ENCODE measurements at regions not wholly inside any gene's neighbourhood (a gene's known extent, or its start where the extent isn't known, plus 50 kb on each side); places are given as distances from the start of the nearest gene placed in this dataset.

DNA sequence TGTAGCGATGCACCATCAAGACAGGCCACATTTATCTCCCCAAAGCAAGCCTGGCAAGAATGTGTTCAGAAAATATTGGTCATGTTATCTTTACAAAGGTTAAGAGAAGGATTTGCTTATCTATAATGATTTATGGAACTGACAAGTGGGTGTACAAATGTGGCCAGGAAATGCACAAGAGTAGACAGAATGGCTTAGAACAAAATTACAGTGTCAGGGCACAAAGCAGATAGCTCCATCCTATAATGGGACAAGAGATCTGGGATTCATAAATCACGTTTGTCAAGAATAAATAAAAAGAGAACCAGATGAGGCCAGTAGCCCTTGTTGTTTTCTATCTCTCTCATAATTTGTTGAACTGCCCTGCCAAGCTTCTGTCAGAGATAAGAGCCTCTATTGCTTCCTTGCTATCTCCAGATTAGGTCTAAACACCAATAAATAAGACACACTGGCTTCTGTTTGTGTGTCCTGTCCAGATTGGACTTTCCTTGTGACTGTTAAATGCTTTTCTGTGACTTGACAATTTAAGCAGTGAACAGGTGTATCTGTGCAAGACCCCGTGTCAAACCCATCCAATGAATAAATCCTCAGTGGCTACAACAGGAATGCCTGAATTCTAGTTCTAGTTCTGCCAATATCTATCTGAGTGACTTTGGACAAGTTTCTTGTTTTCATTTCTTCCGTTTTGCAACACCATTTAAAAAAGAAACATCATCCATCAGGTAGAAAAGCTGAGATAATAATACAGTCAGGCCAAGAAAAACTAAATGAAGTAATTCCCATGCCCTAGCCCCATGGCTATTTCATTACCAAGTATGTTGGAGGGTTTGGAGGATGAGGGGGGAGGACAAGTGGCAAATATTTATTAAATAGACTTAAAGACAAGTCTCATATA, 157.2 kb downstream of the DCLK3 start:
- H3F3A ChIP-seq (ENCODE audit: low read depth) = no peaks in the 10 kb centered on the region
- no peak overlapping the region for H3K4me2 ChIP-seq (ENCODE audit: low read depth, low read length, poor library complexity, severe bottlenecking)
- no peaks in the 10 kb centered on the region for H3K4me1 ChIP-seq (ENCODE audit: insufficient read depth, low read length, poor library complexity, severe bottlenecking)
- TF ChIP-seq, protein P1, sequence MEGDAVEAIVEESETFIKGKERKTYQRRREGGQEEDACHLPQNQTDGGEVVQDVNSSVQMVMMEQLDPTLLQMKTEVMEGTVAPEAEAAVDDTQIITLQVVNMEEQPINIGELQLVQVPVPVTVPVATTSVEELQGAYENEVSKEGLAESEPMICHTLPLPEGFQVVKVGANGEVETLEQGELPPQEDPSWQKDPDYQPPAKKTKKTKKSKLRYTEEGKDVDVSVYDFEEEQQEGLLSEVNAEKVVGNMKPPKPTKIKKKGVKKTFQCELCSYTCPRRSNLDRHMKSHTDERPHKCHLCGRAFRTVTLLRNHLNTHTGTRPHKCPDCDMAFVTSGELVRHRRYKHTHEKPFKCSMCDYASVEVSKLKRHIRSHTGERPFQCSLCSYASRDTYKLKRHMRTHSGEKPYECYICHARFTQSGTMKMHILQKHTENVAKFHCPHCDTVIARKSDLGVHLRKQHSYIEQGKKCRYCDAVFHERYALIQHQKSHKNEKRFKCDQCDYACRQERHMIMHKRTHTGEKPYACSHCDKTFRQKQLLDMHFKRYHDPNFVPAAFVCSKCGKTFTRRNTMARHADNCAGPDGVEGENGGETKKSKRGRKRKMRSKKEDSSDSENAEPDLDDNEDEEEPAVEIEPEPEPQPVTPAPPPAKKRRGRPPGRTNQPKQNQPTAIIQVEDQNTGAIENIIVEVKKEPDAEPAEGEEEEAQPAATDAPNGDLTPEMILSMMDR (conservative IDR thresholded peaks at IDR 0.05; ENCODE audit: low read length) = no peak
- TF ChIP-seq EZH2phosphoT487 (IDR thresholded peaks at IDR 0.05; ENCODE audit: borderline replicate concordance) = no peak
- no peaks in the 10 kb centered on the region for H4K20me1 ChIP-seq (ENCODE audit: insufficient read depth, low read length, poor library complexity, severe bottlenecking)
- H3K9me3 ChIP-seq (ENCODE audit: insufficient read depth, low read depth, low read length) = no peaks in the 10 kb centered on the region
- no peak overlapping the region for H3K9ac ChIP-seq (ENCODE audit: low read depth, low read length, poor library complexity, severe bottlenecking)
- no peak overlapping the region for H3K4me3 ChIP-seq (ENCODE audit: low read length, poor library complexity, severe bottlenecking)
- H2AFZ ChIP-seq (ENCODE audit: low read length) = no peak overlapping the region
- H3K27me3 ChIP-seq (ENCODE audit: insufficient read depth, low read length, poor library complexity, severe bottlenecking) = no peaks in the 10 kb centered on the region
- H3K79me2 ChIP-seq (ENCODE audit: insufficient read depth, low read length) = no peaks in the 10 kb centered on the region
- H3K36me3 ChIP-seq (ENCODE audit: insufficient read depth, low read length) = no peaks in the 10 kb centered on the region
- no peaks in the 10 kb centered on the region for H3K9me2 ChIP-seq (replicated peaks; ENCODE audit: low read depth, low read length)

DNA sequence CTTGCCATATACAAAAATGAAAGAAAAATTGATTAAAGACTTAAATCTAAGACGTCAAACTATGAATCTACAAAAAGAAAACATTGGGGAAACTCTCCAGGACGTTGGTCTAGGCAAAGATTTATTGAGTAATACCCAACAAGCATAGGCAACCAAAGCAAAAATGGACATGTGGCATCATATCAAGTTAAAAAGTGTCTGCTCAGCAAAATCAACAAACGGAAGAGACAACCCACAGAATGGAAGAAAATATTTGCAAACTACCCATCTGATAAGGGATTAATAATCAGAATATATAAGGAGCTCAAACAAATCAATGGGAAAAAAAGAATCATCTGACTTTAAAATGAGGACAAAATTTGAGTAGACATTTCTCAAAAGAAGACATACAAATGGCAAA, 160.9 kb downstream of the DCLK3 start:
- TF ChIP-seq, protein P1 (conservative IDR thresholded peaks at IDR 0.05; ENCODE audit: low read length) = no peak
- TF ChIP-seq EZH2phosphoT487 (IDR thresholded peaks at IDR 0.05; ENCODE audit: borderline replicate concordance) = no peak

DNA sequence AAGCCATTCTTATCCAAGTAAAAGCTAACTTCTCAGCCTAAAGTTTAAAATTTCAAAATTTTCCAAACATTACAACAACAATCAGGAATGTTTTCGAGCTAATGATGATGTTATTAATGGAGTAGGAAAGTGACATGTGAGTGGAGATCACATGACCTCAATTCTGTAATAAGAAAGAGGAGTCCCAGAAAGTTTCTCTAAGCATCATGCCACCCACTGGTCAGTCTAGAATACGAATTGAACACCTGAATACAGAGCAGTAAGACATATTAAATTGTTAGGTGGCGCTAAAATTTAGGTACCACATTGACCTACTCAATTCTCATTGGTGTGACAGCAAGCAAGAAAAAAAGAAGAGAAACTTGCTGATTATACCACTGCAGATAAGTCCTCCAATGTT, 163.9 kb downstream of the DCLK3 start:
- Histone ChIP-seq H3K9ac (ENCODE audit: low read depth, low read length, poor library complexity, severe bottlenecking) (no peak overlapping the region), H3K9me3 (ENCODE audit: insufficient read depth, low read depth, low read length) (no peaks in the 10 kb centered on the region), H4K20me1 (ENCODE audit: insufficient read depth, low read length, poor library complexity, severe bottlenecking) (no peaks in the 10 kb centered on the region), H3K36me3 (ENCODE audit: insufficient read depth, low read length) (no peaks in the 10 kb centered on the region), H3K4me2 (ENCODE audit: low read depth, low read length, poor library complexity, severe bottlenecking) (no peak overlapping the region), H3K4me3 (ENCODE audit: low read length, poor library complexity, severe bottlenecking) (no peak overlapping the region), H3K79me2 (ENCODE audit: insufficient read depth, low read length) (no peaks in the 10 kb centered on the region), H3F3A (ENCODE audit: low read depth) (no peaks in the 10 kb centered on the region), H2AFZ (ENCODE audit: low read length) (no peak overlapping the region), H3K27me3 (ENCODE audit: insufficient read depth, low read length, poor library complexity, severe bottlenecking) (no peaks in the 10 kb centered on the region), H3K9me2 (replicated peaks; ENCODE audit: low read depth, low read length) (no peaks in the 10 kb centered on the region), H3K4me1 (ENCODE audit: insufficient read depth, low read length, poor library complexity, severe bottlenecking) (no peaks in the 10 kb centered on the region)
- no peak for TF ChIP-seq EZH2phosphoT487 (IDR thresholded peaks at IDR 0.05; ENCODE audit: borderline replicate concordance)
- TF ChIP-seq, protein P1 (conservative IDR thresholded peaks at IDR 0.05; ENCODE audit: low read length) = peak; percentile 31; the same call in 1 of the 2 replicates

More for the DNA sequence above, 160.9 kb downstream of the DCLK3 start:
- Histone ChIP-seq H3K9me2 (replicated peaks; ENCODE audit: low read depth, low read length) (no peaks in the 10 kb centered on the region), H3K4me1 (ENCODE audit: insufficient read depth, low read length, poor library complexity, severe bottlenecking) (no peaks in the 10 kb centered on the region), H3K9ac (ENCODE audit: low read depth, low read length, poor library complexity, severe bottlenecking) (no peak overlapping the region), H4K20me1 (ENCODE audit: insufficient read depth, low read length, poor library complexity, severe bottlenecking) (no peaks in the 10 kb centered on the region), H3F3A (ENCODE audit: low read depth) (no peaks in the 10 kb centered on the region), H3K36me3 (ENCODE audit: insufficient read depth, low read length) (no peaks in the 10 kb centered on the region), H3K79me2 (ENCODE audit: insufficient read depth, low read length) (no peaks in the 10 kb centered on the region), H3K4me2 (ENCODE audit: low read depth, low read length, poor library complexity, severe bottlenecking) (no peak overlapping the region), H3K4me3 (ENCODE audit: low read length, poor library complexity, severe bottlenecking) (no peak overlapping the region), H3K27me3 (ENCODE audit: insufficient read depth, low read length, poor library complexity, severe bottlenecking) (no peaks in the 10 kb centered on the region), H3K9me3 (ENCODE audit: insufficient read depth, low read depth, low read length) (no peaks in the 10 kb centered on the region), H2AFZ (ENCODE audit: low read length) (no peak overlapping the region)

Data from Loucy (cell line).